HG02884 (cell line): ENCODE measurements at regions not wholly inside any gene's neighbourhood (a gene's known extent, or its start where the extent isn't known, plus 50 kb on each side); places are given as distances from the start of the nearest gene placed in this dataset.
"Not testable (repeated sequence)": the region's sequence is repeated elsewhere in the genome, so short reads cannot be mapped to it uniquely, and the experiment has no call there.

ENCODE experiments used
- ATAC-seq: cut with Tn5 transposase; IDR thresholded peaks from one replicate; pipeline ENCODE4 v1.9.1; 2021; ENCODE audit warnings: mild to moderate bottlenecking, moderate library complexity; ENCODE audit not compliant: unreplicated experiment

DNA sequence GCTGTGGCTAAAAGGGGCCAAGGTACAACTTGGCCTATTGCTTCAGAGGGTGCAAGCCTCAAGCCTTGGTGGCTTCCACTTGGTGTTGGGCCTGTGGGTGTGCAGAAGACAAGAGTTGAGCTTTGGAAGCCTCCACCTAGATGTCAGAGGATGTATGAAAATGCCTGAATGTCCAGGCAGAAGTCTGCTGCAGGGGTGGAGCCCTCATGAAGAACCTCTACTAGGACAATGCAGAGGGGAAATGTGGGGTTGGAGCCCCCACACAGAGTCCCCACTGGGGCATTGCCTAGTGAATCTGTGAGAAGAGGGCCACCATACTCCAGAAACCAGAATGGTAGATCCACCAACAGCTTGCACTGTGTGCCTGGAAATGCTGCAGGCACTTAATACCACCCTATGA is 332.1 kb upstream of the SASH1 start:
- not testable (repeated sequence) for ATAC-seq

DNA sequence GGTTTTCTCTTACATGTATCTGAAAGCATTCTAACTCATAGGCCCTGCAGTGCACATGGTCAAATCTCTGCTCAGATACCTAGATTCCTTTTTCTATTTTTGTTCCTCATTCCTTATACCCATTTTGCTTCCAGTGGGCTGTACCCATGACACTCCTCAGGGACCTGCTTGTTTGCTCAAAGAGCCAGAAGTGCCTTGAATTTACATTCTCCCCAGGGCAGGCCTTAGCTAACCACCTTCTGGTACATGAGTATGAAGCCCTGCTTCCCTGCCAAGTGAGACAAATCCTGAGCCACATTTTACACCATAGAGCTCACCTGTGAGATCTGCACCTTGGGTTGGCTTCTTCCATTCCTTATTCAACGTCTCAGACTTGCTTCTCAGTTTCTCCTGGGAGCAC is 326.6 kb upstream of the SASH1 start:
- ATAC-seq: no peak

DNA sequence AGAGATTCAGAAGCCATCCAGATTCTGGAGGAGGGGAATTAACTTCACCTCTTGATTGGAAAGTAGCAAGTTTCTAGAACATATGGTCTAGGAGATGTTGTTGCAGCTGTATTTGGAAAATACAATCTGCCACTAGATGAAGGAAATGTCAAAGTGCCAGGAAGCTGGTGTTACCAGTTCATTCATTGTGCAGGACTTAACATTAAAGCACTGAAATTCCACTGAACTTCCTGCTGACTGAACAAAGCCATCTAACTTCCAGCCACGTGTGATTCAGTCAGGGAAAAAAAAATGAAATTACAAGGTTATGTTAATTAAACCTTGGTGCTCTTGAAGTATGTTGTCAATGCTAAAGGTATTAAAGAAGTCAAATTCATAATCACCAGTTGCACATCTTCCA is 321.5 kb upstream of the SASH1 start:
- no peak for ATAC-seq

DNA sequence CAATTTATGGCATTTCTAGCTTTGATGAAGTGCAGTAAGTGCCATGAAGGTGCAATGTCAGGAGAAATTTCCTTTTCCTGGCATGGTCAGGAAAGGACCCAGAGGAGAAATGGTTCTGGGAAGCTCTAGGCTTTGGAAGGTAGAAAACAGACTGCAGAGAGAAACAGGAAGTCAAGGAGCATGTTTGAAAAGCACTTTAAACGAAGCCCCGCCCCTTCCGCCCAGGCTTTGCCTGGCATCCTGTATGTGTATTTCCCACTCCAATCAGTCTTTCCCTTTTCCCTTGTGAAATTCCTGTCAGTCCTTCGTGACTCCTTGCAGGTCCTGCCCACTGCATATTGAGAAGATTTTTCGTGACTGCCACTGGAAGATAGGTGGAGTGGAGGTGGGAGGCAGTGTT is 320.9 kb upstream of the SASH1 start:
- no peak for ATAC-seq

DNA sequence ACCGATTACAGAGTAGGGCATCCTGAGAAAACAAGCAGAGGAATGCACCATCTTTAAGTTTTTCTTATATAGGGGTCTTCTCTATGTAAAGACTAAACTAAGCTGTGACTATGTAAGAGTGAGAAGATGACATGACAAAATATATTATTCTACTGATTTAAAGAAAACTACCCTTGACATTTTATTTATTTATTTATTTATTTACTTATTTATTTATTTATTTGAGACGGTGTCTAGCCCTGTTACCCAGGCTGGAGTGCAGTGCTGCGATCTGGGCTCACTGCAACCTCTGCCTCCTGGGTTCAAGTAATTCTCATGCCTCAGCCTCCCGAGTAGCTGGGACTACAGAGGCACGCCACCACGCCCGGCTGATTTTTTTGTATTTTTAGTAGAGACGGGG is 320.4 kb upstream of the SASH1 start:
- ATAC-seq: not testable (repeated sequence)

DNA sequence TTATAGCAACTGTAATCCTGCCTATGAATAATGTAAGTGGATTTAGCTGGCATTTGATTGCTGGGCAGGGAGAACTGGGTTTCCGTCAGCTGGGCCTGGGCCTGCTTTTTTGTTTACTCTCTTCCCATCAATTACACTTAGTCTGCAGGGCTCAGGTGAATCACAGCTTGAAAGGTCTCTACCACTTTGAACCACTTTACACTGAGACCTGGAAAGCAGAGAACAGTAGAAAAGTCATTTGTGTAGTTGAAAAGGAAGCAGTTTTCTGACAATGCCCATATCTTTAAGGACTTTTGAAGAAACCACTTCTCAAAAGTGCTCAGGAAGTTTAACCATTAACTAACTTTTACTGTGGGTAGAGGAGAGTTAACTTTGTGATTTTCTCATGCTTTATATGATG is 315.4 kb upstream of the SASH1 start:
- ATAC-seq: no peak

DNA sequence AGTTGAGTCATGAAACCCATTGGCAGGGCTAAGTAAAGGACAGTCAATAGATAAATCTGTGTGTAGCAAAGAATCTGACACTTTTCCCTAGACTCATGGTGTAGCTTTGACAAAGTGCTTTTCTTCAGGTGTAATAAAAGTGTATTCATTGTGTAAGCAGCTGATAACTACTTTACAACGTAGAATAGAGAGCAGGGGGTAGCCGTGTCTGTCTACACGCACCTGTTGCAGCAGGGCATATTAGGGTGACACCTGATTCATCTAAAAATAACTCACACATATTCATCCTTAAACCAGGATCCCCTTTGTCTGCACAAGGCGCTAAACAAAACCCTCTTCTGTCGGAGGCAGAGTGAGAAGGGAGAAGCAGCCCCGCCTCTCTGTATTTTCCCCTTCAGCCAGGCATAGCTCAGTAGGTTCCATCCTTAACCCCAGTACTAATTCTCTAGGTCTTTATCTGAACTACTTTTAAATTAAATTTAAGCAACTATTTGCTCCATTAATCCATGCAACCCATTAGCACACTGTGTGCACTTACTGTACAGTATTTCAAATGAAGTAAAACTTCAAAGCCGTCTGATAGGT is 306.7 kb upstream of the SASH1 start:
- no peak for ATAC-seq

DNA sequence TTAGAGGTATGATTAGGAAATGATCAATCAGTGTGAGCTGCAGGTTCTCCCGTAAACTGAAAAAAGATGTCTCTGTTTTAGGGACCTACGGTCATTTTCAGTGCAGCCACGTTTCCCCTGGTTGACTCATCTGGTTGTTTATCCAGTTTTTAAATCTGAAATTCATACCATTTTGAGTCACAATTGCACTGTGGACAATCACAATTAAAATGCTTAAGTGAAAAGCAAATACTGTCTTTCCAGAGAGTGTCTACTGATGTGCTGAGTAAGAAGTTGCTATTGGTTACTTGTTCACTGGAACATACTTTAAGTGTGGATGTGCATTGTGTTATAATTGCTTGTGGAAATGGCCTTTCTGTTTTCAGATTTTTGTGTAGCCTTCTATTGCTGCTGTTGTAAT is 305.1 kb upstream of the SASH1 start:
- ATAC-seq: no peak

DNA sequence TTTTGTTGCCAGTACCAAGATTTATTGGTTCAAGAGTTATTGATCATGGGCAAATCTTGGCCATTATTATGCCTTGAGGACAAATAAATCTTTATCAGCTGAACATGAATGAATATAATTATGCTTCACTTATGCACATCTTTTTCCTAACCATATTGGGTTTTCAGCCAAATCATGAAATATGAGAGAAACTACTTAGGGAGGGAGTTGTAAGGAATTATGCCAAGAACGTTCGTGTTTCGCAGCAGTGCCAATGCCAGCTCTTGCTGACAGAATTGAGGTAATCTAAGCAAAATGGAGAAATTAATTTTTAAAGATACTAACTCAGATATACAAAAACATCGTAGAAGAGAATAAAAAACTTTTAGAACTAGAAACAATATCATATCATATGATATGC is 301.1 kb upstream of the SASH1 start:
- no peak for ATAC-seq

DNA sequence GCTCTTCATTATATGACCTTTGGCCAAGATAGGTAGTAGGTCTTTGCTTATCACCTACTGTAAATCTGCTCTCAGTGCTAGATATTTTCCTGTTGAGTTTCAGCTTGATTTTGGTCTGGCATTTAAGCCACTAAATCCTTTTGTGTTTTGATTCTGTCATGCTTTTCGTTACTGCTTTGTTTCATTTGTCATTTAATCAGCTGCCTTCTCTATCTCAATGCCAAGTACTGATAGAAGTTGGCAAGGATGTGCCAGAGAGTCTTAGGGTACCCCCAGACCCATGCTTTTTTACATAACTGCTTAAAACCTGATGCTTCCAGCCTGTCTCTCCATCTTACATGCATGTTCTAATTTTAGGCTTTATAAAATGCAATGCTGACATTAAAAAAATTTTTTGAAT is 300.1 kb upstream of the SASH1 start:
- ATAC-seq: no peak

DNA sequence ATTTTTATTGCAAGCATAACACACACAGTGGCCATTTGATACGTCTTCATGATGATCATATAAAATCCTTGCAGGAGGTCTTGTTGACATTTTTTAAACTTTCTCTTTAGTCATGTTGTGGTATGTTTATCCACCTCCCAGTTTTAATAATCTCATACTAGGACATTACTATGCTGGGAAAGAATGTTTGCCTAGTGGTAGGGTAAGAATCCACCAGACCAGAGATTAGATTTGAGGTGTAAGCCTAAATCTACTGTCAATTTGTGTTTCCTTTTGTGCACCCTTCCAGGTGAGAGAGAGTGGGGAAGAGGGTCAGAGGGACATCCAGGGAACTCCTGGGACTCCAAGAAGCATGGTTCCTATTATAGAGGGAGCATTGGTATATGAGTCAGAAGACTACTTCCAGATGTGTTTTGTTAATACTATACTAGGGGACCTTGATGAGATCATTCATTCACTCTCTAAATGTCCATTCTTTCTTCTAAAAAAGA is 298.3 kb upstream of the SASH1 start:
- ATAC-seq: no peak

DNA sequence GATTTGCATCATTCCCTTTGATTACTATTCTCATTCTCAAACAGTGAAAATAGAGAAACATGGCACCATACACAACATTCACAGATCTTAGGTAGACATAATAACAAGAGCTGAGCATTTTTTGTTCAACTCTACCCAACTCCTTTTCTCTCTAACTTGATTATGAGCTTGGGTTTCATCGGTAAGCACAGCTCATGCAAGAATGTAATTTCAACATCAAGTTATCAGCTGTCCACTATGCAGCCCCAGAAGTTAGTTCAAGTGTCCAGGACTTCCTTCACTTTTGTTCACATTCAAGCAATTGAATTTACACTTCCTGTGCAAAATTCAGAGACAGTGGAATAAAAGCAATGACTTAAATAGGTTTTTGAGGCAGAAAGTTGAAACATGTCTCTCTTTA is 297.7 kb upstream of the SASH1 start:
- no peak for ATAC-seq

DNA sequence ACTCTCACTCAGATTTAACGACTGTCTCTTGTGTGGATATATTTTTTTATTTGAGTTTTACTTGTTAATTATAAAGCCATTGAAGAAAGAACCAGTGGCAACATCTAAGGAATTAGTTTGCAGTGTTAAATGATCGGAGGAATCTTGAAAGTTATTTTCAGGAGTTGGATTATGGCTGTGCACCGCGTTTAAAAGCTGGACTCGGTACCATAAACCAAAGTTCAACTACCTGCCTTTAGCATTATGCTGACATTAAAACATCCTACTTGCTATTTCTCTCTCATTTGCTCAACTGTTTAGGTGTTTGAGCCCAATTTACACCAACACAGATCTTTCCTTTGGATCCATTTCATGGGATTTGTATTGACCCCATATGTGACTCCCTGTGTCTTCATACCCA is 289.4 kb upstream of the SASH1 start:
- no peak for ATAC-seq

DNA sequence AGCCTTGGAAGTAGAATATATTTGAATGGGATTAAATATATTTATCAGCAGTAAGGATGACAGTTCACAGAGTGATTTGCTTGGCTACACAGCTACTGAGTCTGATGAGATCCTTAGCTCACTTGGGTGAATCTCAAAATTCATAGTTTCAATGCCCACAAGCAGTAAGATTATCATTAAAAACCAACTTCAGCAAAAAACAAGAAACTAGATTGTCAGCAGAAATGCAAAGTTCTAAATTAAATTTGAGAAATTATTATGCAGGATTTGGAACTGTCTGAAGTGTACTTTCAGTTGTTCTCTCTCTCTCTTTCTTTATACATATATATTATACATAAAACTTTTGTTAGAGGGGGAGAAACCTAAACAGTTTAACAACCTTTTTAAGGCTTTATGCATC is 288.8 kb upstream of the SASH1 start:
- ATAC-seq: no peak

DNA sequence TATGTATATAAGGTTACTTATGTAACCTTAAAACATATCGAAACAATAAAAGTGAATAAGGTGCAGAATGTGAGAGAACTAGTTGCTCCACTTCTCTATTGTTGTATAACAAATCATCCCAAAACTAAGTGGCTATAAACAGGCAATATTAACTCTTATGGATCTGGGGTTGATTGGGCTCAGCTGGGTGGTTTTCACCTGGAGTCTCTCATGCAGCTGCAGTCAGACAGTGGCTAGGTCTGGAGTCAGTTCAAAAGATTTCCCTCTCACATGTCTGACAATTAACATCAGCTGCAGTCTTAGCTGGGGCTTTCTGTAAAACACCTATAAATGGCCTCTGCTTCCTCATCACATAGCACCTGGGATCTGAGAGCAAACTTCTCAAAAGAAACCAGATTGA is 288.4 kb upstream of the SASH1 start:
- ATAC-seq: no peak

DNA sequence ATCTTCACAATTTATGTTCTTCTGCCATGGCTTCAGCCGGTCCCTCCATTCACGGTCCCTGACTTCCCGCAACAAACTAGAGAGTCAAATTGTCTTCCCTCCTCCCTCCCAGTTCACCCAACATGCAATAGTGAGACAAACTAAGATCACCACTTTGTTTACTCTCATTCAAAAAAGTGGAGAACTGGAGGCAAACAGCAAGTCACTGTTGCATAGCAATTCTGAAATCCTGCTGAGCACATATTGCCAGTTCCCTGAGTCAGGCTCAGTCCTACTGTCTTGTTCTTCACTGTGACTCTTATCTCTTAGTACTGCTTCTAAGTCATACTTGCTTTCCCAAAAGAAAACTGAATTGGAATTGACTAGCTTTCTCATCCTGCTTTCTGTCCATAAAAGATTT is 287.2 kb upstream of the SASH1 start:
- ATAC-seq: no peak

DNA sequence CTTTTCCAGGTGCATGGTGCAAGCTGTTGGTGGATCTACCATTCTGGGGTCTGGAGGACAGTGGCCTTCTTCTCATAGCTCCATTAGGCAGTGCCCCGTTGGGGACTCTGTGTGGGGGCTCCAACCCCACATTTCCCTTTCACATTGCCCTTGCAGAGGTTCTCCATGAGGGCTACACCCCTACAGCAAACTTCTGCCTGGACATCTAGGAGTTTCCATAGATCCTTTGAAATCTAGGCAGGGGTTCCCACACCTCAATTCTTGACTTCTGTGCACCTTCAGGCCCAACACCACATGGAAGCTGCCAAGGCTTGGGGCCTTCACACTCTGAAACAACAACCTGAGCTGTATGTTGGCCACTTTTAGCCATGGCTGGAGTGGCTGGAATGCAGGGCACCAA is 282.8 kb upstream of the SASH1 start:
- ATAC-seq: no peak

DNA sequence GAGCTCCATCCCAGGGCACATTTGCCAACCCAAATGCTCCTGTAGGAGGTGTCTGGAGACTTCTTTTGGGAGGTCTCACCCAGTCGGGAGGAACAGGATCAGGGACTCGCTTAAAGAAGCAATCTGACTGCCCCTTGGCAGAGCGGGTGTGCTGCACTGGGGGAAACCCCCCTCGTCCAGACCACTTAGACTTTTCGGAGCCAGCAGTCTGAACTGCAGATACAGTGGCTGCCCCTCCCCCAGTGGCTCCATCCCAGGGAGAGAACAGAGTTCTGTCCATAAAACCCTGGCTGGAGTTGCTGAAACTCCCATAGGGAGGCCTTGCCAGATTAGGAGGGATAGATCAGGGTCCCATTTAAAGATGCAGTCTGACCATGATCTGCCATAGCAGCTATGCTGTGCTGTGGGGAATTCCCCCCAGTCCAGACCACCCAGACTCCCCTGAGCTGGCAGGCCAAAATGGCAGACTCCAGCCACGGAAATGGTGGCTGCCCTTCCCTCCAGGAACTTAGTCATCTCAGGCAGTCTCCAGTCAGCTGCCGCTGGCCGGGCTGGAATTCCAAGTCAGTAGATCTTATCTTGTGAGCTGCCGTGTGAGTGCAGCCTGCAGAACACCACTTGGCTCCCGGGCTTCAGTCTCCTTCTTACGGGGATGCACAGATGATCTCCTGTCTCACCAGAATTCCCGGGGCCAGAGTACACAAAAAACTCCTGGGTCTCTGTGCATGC is 278.1 kb upstream of the SASH1 start:
- ATAC-seq: no peak

DNA sequence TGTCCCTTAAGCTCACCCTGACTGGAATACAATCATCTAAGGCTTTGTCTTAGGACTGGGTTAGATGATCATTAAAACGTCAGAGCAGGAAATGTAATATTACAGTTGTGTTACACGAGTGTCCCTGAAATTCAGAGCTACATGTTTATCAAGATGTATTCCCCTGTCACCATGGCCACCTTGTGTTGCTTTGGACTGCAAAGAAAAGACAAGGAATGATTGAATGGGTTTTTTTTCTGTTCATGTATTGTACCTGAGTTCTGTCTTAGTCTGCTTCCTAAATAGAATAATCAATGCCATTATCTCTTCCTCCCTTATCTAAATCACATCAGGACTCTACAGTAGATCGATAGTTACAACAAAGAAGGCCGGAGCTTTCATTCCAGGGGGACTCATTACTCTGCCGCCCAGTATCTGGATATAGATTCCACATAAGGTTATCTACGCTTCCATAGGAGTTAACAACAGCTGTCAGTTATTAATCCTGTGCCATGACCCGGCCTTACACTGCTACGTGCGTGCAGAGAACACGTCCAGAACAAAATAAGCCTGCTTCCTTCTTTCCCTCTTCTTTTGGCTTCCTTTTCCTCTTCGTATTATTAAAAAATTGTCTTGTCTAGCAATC is 274.1 kb upstream of the SASH1 start:
- ATAC-seq: no peak

DNA sequence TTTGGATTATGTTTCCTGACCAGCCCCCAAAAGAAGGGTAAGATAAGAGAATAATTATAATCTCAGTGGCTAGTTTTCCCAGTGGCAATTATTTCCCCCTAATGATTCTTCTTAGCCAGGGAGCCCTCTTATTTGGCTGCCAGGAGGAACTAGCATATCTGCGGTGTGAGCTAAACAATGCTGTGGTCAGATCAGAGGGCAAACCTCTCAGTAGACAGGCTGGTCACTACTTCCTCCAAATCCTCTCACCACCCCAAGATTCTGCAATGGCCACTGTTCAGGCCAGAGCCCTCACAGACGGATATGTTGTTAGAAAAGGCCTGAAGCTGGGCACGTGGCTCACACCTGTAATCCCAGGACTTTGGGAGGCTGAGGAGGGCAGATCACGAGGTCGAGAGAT is 273.4 kb upstream of the SASH1 start:
- ATAC-seq: no peak

DNA sequence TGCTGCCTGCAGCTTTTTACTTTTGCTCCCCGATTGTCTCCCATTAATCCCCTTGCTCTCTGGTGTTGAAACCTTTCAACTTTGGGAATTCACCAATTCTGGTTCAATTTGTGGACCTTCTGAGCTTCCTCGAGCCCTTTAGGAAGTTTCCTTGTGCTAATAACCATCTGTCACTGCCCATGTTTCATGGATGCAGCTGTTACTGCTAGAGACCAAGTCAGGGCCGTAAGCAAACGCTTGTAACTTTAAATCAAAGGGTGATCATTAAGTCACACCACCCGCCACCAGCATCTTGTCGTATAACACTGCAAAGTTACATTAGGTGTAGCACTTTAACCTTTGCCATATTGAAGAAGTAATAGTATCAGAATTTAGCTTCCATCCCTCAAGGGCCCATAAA is 268.3 kb upstream of the SASH1 start:
- ATAC-seq: no peak

DNA sequence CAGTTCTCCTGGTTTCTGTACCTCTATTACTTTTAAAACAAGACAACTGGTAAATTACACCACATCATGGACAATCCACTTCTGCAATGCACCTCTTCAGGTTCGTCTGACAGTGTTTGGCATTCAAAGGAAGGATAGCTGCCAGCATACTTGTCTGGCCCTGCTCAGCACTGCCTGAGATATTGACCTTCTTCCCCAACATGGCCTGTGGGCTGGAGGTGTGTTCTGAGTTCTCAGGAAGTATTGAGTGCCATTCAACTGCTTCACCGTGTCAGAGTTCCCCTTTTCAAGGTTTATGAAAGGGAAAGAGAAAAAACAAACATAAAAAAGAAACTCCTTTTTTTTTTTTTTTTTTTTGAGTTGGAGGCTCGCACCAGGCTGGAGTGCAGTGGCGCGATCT is 267.9 kb upstream of the SASH1 start:
- no peak for ATAC-seq
